ENCODE measurements at regions not wholly inside any gene's neighbourhood (a gene's known extent, or its start where the extent isn't known, plus 50 kb on each side); places are given as distances from the start of the nearest gene placed in this dataset.

DNA sequence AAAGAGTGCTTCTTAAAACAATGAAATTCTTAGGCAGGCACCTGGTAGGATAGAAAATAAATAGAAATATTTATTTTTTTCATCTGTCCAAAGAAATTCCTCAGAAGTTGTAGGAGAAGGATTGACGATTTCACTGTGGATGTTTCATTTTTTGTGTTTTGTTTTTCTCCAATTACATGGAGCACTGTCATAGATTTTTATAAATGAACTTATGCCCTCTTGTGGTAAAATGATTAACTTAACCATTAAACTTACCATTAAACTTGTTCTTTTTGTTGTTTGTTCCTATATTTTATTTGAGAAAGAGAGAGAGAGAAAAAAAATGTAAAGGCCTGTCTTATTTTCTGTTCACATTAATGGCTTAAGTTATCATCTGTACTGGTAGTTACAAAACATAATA lies 339.2 kb downstream of the PRR16 start:
- DNase-seq (ENCODE audit: low spot score in 2 of 2, unreplicated experiment in 2 of 2), result no peak
- no peaks in the 10 kb centered on the region for H3K36me3 Mint-ChIP-seq
- H3K27me3 Mint-ChIP-seq (ENCODE audit: low read depth), result no peaks in the 10 kb centered on the region
- H3K4me1 Mint-ChIP-seq, result peaks cover 8% of the 10 kb centered on the region
- H3K9me3 Mint-ChIP-seq, result peaks cover 4% of the 10 kb centered on the region
- no peak overlapping the region for H3K27ac Mint-ChIP-seq
- peak; percentile 41 for TF ChIP-seq CTCF (IDR thresholded peaks at IDR 0.05; ENCODE audit: unreplicated experiment)
- no peak overlapping the region for H3K4me3 Mint-ChIP-seq

DNA sequence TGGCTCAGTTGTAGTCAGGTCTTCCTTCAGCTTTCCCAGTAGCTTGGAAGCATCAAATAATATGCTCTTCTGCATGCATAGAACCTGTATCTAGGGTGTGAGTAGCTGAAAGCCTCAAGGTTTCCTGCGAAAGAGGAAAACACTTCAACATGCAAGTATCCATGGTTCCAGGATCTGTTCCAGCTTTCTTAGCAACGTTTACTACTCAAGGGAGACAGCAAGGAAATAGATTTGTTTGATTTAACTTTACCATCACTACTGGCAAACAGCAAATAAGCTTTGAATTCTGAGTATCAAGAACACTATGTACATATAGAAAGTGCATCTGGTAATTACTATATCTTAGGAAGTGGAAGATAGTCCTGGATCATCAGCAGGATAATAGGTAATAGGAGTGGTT lies 341.0 kb downstream of the PRR16 start:
- no peak for TF ChIP-seq CTCF (IDR thresholded peaks at IDR 0.05; ENCODE audit: unreplicated experiment)
- Mint-ChIP-seq H3K27ac (no peak overlapping the region), H3K27me3 (ENCODE audit: low read depth) (no peaks in the 10 kb centered on the region), H3K4me3 (no peak overlapping the region), H3K4me1 (peaks cover 12% of the 10 kb centered on the region), H3K36me3 (no peaks in the 10 kb centered on the region), H3K9me3 (no peaks in the 10 kb centered on the region)
- DNase-seq (ENCODE audit: low spot score in 2 of 2, unreplicated experiment in 2 of 2), result no peak

GRCh38 chr5:120806202-120806601 lies 342.1 kb downstream of the PRR16 start:
- Mint-ChIP-seq H3K4me1 (peaks cover 12% of the 10 kb centered on the region), H3K27ac (no peak overlapping the region), H3K9me3 (no peaks in the 10 kb centered on the region), H3K27me3 (ENCODE audit: low read depth) (no peaks in the 10 kb centered on the region), H3K4me3 (no peak overlapping the region), H3K36me3 (no peaks in the 10 kb centered on the region)
- no peak for TF ChIP-seq CTCF (IDR thresholded peaks at IDR 0.05; ENCODE audit: unreplicated experiment)
- DNase-seq (ENCODE audit: low spot score in 2 of 2, unreplicated experiment in 2 of 2), result no peak

- peak overlapping the region; percentile 9 for H3K27ac Mint-ChIP-seq
- peaks cover 2% of the 10 kb centered on the region for H3K36me3 Mint-ChIP-seq
- no peak for TF ChIP-seq CTCF (IDR thresholded peaks at IDR 0.05; ENCODE audit: unreplicated experiment)
- H3K9me3 Mint-ChIP-seq, result peaks cover 10% of the 10 kb centered on the region
- DNase-seq (ENCODE audit: low spot score in 2 of 2, unreplicated experiment in 2 of 2), result no peak
- no peak overlapping the region for H3K4me3 Mint-ChIP-seq
- H3K4me1 Mint-ChIP-seq, result peaks cover 12% of the 10 kb centered on the region
- H3K27me3 Mint-ChIP-seq (ENCODE audit: low read depth), result no peaks in the 10 kb centered on the region
These were observed 344.0 kb downstream of the PRR16 start for GRCh38 chr5:120808135-120808534.

DNA sequence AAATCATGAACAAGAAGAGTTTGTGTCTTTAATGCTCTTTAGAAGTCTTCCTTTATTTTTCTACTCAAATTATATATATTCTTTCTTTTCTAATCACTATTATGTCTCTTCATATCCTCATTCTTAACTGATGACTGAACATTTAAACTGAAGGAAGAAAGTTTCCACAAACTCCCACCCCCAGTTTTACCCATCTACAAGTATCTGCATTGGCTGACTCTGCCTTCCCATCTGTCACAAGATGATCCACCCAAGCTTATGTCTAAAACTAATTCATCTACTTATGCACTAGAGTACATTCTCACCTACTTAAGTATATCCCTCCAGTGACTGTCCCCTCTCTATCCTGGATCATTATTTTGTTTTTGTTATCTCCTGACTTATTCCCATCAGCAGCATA lies 344.5 kb downstream of the PRR16 start:
- peaks cover 10% of the 10 kb centered on the region for H3K4me1 Mint-ChIP-seq
- H3K4me3 Mint-ChIP-seq, result no peak overlapping the region
- no peak for TF ChIP-seq CTCF (IDR thresholded peaks at IDR 0.05; ENCODE audit: unreplicated experiment)
- H3K36me3 Mint-ChIP-seq, result peaks cover 6% of the 10 kb centered on the region
- no peak overlapping the region for H3K27ac Mint-ChIP-seq
- peaks cover 15% of the 10 kb centered on the region for H3K9me3 Mint-ChIP-seq
- no peaks in the 10 kb centered on the region for H3K27me3 Mint-ChIP-seq (ENCODE audit: low read depth)
- no peak for DNase-seq (ENCODE audit: low spot score in 2 of 2, unreplicated experiment in 2 of 2)

DNA sequence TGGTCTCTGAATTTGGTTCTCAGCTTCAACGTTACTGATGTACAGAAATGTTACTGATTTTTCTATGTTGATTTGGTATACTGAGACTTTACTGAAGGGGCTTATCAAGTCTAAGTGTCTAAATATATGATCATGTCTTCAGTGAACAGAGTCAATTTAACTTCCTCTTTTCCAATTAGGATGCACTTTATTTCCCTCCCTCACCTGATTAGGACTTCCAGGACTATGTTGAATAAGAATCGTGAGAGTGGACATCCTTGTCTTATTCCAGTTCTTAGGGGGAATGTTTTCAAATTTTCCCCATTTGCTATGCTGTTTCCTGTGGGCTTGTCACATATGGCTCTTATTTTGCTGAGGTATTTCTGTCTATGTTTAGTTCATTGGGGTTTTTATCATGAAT lies 349.5 kb downstream of the PRR16 start:
- no peak for DNase-seq (ENCODE audit: low spot score in 2 of 2, unreplicated experiment in 2 of 2)
- no peak for TF ChIP-seq CTCF (IDR thresholded peaks at IDR 0.05; ENCODE audit: unreplicated experiment)
- Mint-ChIP-seq H3K27ac (no peak overlapping the region), H3K4me3 (no peak overlapping the region), H3K27me3 (ENCODE audit: low read depth) (no peaks in the 10 kb centered on the region), H3K9me3 (peaks cover 36% of the 10 kb centered on the region), H3K4me1 (peaks cover 3% of the 10 kb centered on the region), H3K36me3 (peaks cover 6% of the 10 kb centered on the region)

All from mesothelial cell of epicardium (in vitro differentiated cells).